Keratinocyte (primary cell): ENCODE measurements at regions not wholly inside any gene's neighbourhood (a gene's known extent, or its start where the extent isn't known, plus 50 kb on each side); places are given as distances from the start of the nearest gene placed in this dataset.

Experiments
- DNase-seq: peaks from one replicate; pipeline ENCODE4 v3.0.0-alpha.2; 2011; ENCODE audit warnings: low read depth, missing footprints, low spot score
- FAIRE-seq: peaks from 2 replicates; lab custom pipeline; 2011; peaks lifted over from hg19 to GRCh38; lab: Jason Lieb, UNC
- H2AFZ ChIP-seq: 2 replicates; pipeline ENCODE4 v1.6.0; 2012; ENCODE audit warnings: low read length, control low read depth, inconsistent platforms; ENCODE audit not compliant: control insufficient read depth
- H3K27ac ChIP-seq: 2 replicates; pipeline ENCODE4 v1.5.1; 2011; ENCODE audit warnings: low read length; ENCODE audit not compliant: control insufficient read depth, insufficient read depth
- H3K27me3 ChIP-seq: 3 replicates; pipeline ENCODE4 v1.6.0; 2011; ENCODE audit warnings: low read length; ENCODE audit not compliant: control insufficient read depth, insufficient read depth; ENCODE audit errors: extremely low read depth
- H3K36me3 ChIP-seq, 2 experiments: 2 replicates in 1 of 2; 3 replicates in 1 of 2; pipeline ENCODE4 v1.5.1; 2011; ENCODE audit warnings: low read length in 2 of 2, mild to moderate bottlenecking in 1 of 2; ENCODE audit not compliant: control insufficient read depth in 2 of 2, insufficient read depth in 2 of 2; ENCODE audit errors: extremely low read depth in 1 of 2
- H3K4me1 ChIP-seq: 3 replicates; pipeline ENCODE4 v1.5.1; 2011; ENCODE audit warnings: low read length; ENCODE audit not compliant: control insufficient read depth, insufficient read depth; ENCODE audit errors: extremely low read depth
- H3K4me2 ChIP-seq: 3 replicates; pipeline ENCODE4 v1.6.0; 2011; ENCODE audit warnings: low read depth, low read length; ENCODE audit not compliant: control insufficient read depth, insufficient read depth; ENCODE audit errors: extremely low read depth
- H3K4me3 ChIP-seq, 3 experiments: fragments of 200-600 bp in 1 of 3; sonication (generic) in 1 of 3; 2 replicates in 2 of 3; 3 replicates in 1 of 3; pipeline ENCODE4 v1.5.1; 2011 to 2016; ENCODE audit warnings: low read length in 3 of 3, mild to moderate bottlenecking in 3 of 3, control low read depth in 2 of 3, inconsistent platforms in 1 of 3, low read depth in 1 of 3, mixed read lengths in 1 of 3, mixed run types in 1 of 3, moderate library complexity in 1 of 3; ENCODE audit not compliant: control insufficient read depth in 2 of 3, insufficient read depth in 2 of 3; ENCODE audit errors: extremely low read depth in 1 of 3
- H3K79me2 ChIP-seq: 2 replicates; pipeline ENCODE4 v1.6.0; 2012; ENCODE audit warnings: low read length; ENCODE audit not compliant: control insufficient read depth, insufficient read depth
- H3K9ac ChIP-seq: 3 replicates; pipeline ENCODE4 v1.6.0; 2011; ENCODE audit warnings: low read length; ENCODE audit not compliant: control insufficient read depth, insufficient read depth; ENCODE audit errors: extremely low read depth
- H3K9me1 ChIP-seq: 3 replicates; pipeline ENCODE4 v1.6.0; 2011; ENCODE audit warnings: low read length; ENCODE audit not compliant: control insufficient read depth, insufficient read depth; ENCODE audit errors: extremely low read depth
- H3K9me3 ChIP-seq: 2 replicates; pipeline ENCODE4 v1.5.1; 2012; ENCODE audit warnings: low read depth, low read length; ENCODE audit not compliant: control insufficient read depth
- H4K20me1 ChIP-seq: 3 replicates; pipeline ENCODE4 v1.6.0; 2011; ENCODE audit warnings: low read length; ENCODE audit not compliant: control insufficient read depth, insufficient read depth; ENCODE audit errors: extremely low read depth
- EZH2 ChIP-seq: IDR thresholded peaks from one replicate; pipeline ENCODE4 v1.6.1; 2012; ENCODE audit warnings: inconsistent platforms, mild to moderate bottlenecking, low read length, moderate library complexity
- dilution Hi-C: fragments of 300-500 bp; cut with MboI; formaldehyde crosslinking; loops from one replicate; pipeline ENCODE4 v1.7.0; 2020; ENCODE audit warnings: low sequenced_read_pairs; ENCODE audit not compliant: extremely low pct_ligation_motif_present
- TF ChIP-seq, protein P1 (sequence below), 3 experiments: IDR thresholded peaks in 1 of 3; conservative IDR thresholded peaks in 1 of 3; optimal IDR thresholded peaks in 1 of 3; 2 replicates in 2 of 3; 3 replicates in 1 of 3; pipeline versions ENCODE3 to v1.5.1; 2011; ENCODE audit warnings: low read length in 3 of 3, mild to moderate bottlenecking in 3 of 3, moderate library complexity in 2 of 3, control low read depth in 1 of 3, inconsistent platforms in 1 of 3; ENCODE audit not compliant: insufficient read depth in 2 of 3; ENCODE audit errors: extremely low read depth in 1 of 3

DNA sequence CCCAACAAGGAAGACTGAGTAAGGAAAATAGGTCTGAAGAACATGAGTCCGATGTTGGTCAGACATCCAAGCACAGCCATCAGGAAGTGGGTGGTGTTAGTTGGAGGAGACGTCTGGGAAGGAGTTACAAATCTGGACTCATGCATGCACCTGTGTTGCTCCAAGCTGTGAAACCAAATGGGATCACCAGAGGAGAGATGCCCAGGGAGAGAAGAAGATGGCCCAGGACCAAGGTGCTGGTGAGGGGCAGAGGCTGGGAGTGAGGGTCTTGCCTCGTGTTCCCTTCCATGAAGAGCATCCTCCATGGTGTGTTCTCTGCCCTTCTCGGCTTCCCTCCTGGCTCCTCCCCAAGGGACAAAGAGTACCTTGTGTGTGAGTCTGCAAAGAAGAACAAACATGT, 405.6 kb downstream of the NPHP4 start:
- FAIRE-seq: no peak
- no peak overlapping the region for H3K4me2 ChIP-seq
- no peaks in the 10 kb centered on the region for H3K9me1 ChIP-seq
- dilution Hi-C loops: no loop called here
- H3K4me3 ChIP-seq: no peak overlapping the region
- no peak for DNase-seq
- TF ChIP-seq, protein P1, sequence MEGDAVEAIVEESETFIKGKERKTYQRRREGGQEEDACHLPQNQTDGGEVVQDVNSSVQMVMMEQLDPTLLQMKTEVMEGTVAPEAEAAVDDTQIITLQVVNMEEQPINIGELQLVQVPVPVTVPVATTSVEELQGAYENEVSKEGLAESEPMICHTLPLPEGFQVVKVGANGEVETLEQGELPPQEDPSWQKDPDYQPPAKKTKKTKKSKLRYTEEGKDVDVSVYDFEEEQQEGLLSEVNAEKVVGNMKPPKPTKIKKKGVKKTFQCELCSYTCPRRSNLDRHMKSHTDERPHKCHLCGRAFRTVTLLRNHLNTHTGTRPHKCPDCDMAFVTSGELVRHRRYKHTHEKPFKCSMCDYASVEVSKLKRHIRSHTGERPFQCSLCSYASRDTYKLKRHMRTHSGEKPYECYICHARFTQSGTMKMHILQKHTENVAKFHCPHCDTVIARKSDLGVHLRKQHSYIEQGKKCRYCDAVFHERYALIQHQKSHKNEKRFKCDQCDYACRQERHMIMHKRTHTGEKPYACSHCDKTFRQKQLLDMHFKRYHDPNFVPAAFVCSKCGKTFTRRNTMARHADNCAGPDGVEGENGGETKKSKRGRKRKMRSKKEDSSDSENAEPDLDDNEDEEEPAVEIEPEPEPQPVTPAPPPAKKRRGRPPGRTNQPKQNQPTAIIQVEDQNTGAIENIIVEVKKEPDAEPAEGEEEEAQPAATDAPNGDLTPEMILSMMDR (optimal IDR thresholded peaks at IDR 0.05 in 1 of 3, IDR thresholded peaks at IDR 0.05 in 1 of 3, conservative IDR thresholded peaks at IDR 0.05 in 1 of 3; ENCODE audit: extremely low read depth in 1 of 3, insufficient read depth in 2 of 3, low read length in 3 of 3): no peak
- no peak for TF ChIP-seq EZH2
- no peak overlapping the region for H2AFZ ChIP-seq
- no peaks in the 10 kb centered on the region for H3K79me2 ChIP-seq
- H3K27ac ChIP-seq: no peak overlapping the region
- H3K27me3 ChIP-seq: no peaks in the 10 kb centered on the region
- no peak overlapping the region for H3K9ac ChIP-seq
- H4K20me1 ChIP-seq: no peaks in the 10 kb centered on the region
- H3K9me3 ChIP-seq: no peaks in the 10 kb centered on the region
- no peaks in the 10 kb centered on the region for H3K4me1 ChIP-seq
- H3K36me3 ChIP-seq: no peaks in the 10 kb centered on the region

DNA sequence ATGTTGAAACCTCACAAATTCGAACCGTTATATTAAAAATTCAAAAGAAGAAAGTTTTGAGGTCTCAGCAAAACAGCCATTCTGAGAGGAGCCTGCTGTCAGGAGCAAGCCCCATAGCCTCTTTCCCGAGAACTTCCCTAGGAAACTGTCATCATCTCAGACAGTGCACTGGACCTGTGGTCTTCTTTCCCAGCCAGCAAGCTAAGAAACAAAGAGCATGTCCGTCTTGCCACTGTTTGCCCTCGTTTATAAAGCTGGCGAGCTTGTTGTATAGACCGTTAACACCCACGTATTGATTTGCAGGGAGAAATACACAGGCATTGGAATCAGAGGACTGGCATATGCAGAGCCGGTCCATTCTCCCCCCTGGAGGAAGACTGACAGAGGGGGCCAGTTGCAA, 407.0 kb downstream of the NPHP4 start:
- Histone ChIP-seq H3K9me1 (no peaks in the 10 kb centered on the region), H3K4me3 (no peak overlapping the region), H4K20me1 (no peaks in the 10 kb centered on the region), H3K36me3 (no peaks in the 10 kb centered on the region), H3K79me2 (no peaks in the 10 kb centered on the region), H3K9me3 (no peaks in the 10 kb centered on the region), H3K27ac (no peak overlapping the region), H3K9ac (no peak overlapping the region), H2AFZ (no peak overlapping the region), H3K27me3 (no peaks in the 10 kb centered on the region), H3K4me2 (no peak overlapping the region), H3K4me1 (no peaks in the 10 kb centered on the region)
- dilution Hi-C loops: no loop called here
- FAIRE-seq (no peak), DNase-seq (no peak)
- TF ChIP-seq, protein P1 (optimal IDR thresholded peaks at IDR 0.05 in 1 of 3, IDR thresholded peaks at IDR 0.05 in 1 of 3, conservative IDR thresholded peaks at IDR 0.05 in 1 of 3; ENCODE audit: extremely low read depth in 1 of 3, insufficient read depth in 2 of 3, low read length in 3 of 3): no peak
- TF ChIP-seq EZH2: no peak
